ENCODE measurements at regions not wholly inside any gene's neighbourhood (a gene's known extent, or its start where the extent isn't known, plus 50 kb on each side); places are given as distances from the start of the nearest gene placed in this dataset.
A peak's percentile ranks its signal among the peaks of the same experiment; 100 is the strongest.
"Not testable (repeated sequence)": the region's sequence is repeated elsewhere in the genome, so short reads cannot be mapped to it uniquely, and the experiment has no call there.

- DNase-seq (ENCODE audit: low read depth in 4 of 4, low spot score in 3 of 4), result no peak
These were observed 154.3 kb downstream of the RMST start for GRCh38 chr12:97616946-97617345.

DNA sequence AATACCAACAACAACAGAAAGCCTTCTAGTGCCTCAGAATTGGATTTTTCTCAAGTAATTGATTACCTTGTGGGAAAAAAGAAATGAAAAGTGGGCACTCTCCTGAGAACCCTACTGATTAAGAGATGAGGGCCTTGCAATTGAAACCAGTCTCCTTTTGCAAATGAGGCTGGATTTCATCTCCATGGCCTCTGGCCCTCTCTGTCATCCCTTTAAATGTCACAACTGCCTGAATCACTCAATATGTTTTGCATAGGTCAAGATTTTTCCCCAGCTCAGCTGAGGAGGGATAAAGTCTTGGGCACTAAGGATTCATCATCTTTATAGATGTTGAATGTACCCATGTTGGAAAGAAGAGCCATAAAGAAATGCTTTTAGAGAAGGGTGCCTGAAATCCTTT lies 166.4 kb downstream of the RMST start:
- DNase-seq (ENCODE audit: low read depth in 4 of 4, low spot score in 3 of 4), result no peak

DNA sequence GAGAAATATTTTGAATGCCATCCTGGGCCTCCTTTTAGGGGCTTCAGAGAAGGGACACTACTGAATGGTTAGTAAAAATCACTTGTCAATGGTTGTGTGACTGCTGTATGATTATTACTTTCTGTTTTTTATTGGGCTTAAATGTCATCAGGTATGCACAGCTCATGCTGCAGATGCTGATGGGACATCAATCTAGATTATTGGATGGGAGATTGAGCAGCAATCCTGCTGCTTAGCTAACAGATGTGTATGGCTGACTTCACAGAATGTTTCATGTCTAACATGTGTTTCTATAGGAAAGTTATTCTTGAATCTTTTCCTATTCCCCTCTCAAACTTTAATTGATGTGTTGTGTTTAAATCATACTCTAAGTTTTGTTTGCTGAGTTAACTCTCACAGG lies 166.8 kb downstream of the RMST start:
- DNase-seq (ENCODE audit: low read depth in 4 of 4, low spot score in 3 of 4), result no peak

DNA sequence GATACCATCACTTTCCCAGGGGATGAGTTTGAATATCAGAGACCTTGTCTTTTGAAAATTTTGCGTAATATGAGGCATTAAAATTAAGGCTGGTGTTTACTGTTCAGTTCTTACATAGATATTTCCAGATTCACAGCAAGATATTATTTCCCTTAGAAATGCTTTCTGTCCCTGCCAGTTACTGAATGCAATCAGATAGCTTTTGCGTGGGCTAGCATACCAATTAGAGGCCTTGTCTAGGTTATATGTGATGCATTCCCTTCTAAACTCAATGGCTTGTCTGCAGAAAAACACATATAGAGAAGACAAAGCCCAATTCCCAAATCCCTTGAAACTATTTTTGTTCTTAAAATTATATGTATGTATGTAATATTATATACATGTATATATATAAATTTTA lies 167.8 kb downstream of the RMST start:
- DNase-seq (ENCODE audit: low read depth in 4 of 4, low spot score in 3 of 4), result no peak

- no peak for DNase-seq (ENCODE audit: low read depth in 4 of 4, low spot score in 3 of 4)
These were observed 168.3 kb downstream of the RMST start for GRCh38 chr12:97630875-97631274.

DNA sequence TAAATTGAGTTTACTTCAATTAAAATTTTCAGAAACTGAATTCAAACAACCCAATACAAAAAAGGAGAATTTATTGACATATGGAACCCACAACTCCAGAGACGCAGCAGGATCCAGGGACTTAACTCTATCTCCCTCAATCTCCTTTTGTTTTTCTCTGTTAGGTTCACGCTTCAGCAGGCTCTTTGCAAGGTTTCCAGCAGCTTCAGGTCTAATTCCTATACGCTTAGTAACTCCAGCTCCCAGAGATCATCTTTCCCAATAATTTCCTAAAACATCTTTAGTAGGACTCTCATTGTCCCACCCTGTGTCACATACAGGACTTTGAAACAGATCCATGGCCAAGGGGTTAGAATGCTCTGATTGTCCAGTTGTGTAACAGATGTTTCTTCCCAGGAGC lies 175.2 kb downstream of the RMST start:
- DNase-seq (ENCODE audit: low read depth in 4 of 4, low spot score in 3 of 4), result peak in 1 of 4 donors; percentile 15

DNA sequence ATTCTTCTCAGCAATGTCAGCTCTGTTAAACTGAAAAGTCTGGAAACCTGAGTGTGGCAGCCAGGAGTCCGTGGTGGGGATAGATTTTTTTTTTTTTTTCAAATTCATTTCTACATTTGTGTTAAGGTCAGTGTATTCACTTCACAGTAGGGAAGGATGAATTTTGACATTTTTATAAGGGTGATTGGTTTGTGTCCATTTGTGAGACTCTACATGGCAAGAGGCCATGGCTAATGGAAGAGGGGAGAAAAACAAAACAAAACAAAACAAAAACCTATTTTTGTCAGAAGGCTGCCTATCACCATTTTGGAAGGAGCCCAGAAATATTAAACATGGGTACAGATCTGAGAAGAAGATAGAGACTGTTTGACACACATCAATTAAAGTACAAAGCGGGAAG lies 176.1 kb downstream of the RMST start:
- DNase-seq (ENCODE audit: low read depth in 4 of 4, low spot score in 3 of 4), result no peak

DNA sequence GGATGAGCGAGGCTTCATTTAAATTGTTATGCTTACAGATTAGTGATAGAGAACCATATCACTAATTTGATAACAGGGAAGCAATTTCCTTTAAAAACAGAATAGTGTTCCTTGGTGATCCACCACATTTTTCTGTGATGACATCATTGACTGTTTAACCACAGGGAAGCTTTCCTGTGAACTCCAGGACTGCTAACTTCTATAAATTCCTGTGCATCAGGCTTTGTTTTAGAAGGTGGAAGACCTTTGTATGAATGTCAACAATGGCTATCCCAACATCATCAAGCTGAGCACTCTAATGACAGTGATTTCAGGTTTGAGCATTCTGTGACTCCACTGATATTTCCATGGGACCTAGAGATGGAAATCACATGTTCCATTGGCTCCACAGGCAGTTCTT lies 177.1 kb downstream of the RMST start:
- no peak for DNase-seq (ENCODE audit: low read depth in 4 of 4, low spot score in 3 of 4)

- no peak for DNase-seq (ENCODE audit: low read depth in 4 of 4, low spot score in 3 of 4)
These were observed 178.2 kb downstream of the RMST start for GRCh38 chr12:97640826-97641225.

DNA sequence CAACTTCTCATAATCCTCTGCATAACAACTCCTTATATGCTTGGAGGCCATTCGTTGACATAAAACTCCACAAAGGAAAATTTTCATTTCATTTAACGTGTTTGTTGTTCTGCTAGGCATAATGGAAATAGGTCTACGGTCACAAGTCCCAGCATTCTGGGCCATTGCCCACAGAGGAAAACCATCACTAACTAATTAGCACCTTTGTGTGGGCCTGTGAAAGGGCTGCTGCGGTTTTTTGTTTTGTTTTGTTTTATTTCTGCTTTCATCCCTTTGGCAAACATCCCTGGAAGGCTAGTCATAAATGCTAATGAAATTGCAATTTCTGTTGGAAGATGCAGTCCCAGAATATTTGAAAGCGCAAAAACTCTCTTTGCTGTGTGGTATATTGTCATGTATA lies 180.3 kb downstream of the RMST start:
- no peak for DNase-seq (ENCODE audit: low read depth in 4 of 4, low spot score in 3 of 4)

GRCh38 chr12:97643924-97644323 lies 181.3 kb downstream of the RMST start:
- peak in 3 of 4 donors; percentile 29 to 48 (median 41) for DNase-seq (ENCODE audit: low read depth in 4 of 4, low spot score in 3 of 4)

DNA sequence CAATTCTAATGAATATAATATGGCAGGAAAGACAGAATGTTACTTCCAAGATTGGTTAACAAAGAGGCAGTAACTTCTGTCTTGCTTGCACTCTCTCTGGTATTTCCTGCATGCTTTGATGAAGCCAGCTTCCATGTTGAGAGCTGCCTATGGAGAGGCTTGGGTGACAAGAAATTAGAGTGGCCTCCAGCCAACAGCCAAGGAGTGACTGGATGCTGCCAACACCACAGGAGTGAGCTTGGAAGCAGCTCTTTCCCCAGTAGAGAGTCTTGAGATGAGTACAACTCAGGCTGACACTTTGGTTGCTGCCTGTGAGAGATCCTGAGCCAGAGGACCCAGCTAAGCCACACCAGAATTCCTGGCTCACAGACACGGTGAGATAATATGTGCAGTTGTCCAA lies 183.1 kb downstream of the RMST start:
- no peak for DNase-seq (ENCODE audit: low read depth in 4 of 4, low spot score in 3 of 4)

DNA sequence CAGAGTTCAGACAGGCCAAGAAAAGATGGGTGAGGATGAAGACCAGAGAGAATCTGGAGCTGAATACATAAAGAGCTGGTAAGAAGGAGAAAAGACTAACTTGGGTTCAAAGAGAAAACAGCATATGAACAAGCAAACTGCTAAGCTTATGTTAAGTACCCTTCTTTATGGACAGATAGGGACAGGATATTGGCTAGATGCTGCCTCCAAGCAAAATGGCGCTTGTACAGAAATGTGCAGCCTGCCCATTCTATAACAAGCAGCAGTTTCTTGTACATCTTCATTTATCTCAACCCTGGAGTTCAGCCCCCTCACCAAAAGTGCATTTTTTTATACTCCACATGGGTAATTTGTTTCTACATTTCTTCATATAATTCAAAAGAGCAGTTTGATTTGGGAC lies 184.5 kb downstream of the RMST start:
- DNase-seq (ENCODE audit: low read depth in 4 of 4, low spot score in 3 of 4), result no peak

DNA sequence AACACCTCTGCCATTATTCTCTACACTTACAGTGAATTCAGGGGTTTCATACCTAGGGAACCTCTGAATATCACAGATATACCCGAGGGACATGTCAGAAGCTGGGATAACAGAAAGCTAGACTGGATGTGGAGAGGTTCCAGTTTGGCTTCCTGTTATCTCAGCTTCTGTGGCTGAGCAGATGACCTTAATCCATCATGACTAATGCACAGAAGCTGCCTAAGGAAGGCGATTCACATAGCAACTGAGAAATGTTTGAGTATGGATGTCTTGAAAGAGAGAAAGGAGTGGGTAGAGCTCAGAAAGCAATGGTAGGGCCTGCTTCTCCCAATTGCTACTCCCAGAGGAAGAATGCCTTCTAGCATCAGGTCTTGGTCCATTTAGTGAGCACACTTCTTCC lies 187.6 kb downstream of the RMST start:
- DNase-seq (ENCODE audit: low read depth in 4 of 4, low spot score in 3 of 4), result no peak

- not testable (repeated sequence) for DNase-seq (ENCODE audit: low read depth in 4 of 4, low spot score in 3 of 4)
These were observed 193.9 kb downstream of the RMST start for GRCh38 chr12:97656548-97656947.

- no peak for DNase-seq (ENCODE audit: low read depth in 4 of 4, low spot score in 3 of 4)
These were observed 196.7 kb downstream of the RMST start for GRCh38 chr12:97659117-97659880.

DNA sequence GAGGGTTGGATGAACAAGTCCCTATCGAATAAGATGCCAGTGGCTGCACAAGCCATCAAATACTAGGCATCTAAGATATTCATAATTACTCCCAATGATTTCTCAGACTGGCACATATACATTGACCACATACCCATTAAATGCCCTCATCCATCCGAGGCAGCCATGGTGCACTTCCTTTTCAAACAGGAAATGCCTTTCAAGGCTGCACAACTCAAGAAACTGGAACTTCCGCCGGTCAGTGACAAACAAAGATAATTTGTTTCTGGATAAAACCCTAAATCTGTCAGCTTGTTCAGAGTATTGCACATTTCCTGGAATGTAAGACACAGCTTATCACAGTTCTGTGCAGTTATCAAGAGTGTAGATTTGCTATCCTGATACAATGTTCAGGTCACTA lies 203.7 kb downstream of the RMST start:
- no peak for DNase-seq (ENCODE audit: low read depth in 4 of 4, low spot score in 3 of 4)

GRCh38 chr12:97672870-97673269 lies 210.3 kb downstream of the RMST start:
- no peak for DNase-seq (ENCODE audit: low read depth in 4 of 4, low spot score in 3 of 4)

- DNase-seq (ENCODE audit: low read depth in 4 of 4, low spot score in 3 of 4), result no peak
These were observed 218.1 kb downstream of the RMST start for GRCh38 chr12:97680751-97681150.

- peak in 1 of 4 donors; percentile 0 for DNase-seq (ENCODE audit: low read depth in 4 of 4, low spot score in 3 of 4)
These were observed 219.3 kb downstream of the RMST start for GRCh38 chr12:97681612-97682504.

- no peak for DNase-seq (ENCODE audit: low read depth in 4 of 4, low spot score in 3 of 4)
These were observed 222.8 kb downstream of the RMST start for GRCh38 chr12:97685360-97685759.

DNA sequence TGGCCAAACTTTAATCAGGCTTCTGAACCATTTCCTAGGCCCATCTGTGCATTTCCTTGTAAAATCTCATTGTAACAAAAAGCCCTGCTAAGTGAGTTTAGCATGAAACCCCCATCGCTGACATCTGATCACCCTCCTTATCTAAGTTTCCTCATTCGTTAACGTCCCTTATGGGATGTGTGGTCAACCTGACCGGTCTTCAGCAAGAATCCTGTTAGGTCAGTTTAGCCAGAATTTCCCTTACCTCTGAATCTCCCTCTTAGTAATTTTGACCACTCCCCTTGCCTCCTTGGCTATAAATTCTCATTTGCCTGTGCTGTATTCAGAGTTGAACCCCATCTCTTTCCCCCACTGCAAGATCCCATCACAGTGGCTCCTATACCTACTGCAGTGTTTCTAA lies 239.3 kb downstream of the RMST start:
- DNase-seq (ENCODE audit: low read depth in 4 of 4, low spot score in 3 of 4), result no peak
